OCI-LY3 (cell line): ENCODE measurements at regions not wholly inside any gene's neighbourhood (a gene's known extent, or its start where the extent isn't known, plus 50 kb on each side); places are given as distances from the start of the nearest gene placed in this dataset.

Source experiments
- H2AFZ ChIP-seq: fragments of 200-600, 300-600 bp; shearing (Covaris generic); 2 replicates; pipeline ENCODE4 v1.6.0; 2014; ENCODE audit warnings: antibody characterized with exemption, low read depth, low read length
- H3K27ac ChIP-seq: fragments of 200-600, 300-600 bp; sonication (generic); 2 replicates; pipeline ENCODE4 v1.5.1; 2014; ENCODE audit warnings: mild to moderate bottlenecking, low read length, moderate library complexity, mixed read lengths
- H3K27me3 ChIP-seq: fragments of 200-600, 300-600 bp; sonication (generic); 2 replicates; pipeline ENCODE4 v1.6.1; 2014; ENCODE audit warnings: low read depth, low read length, mixed read lengths
- H3K36me3 ChIP-seq: fragments of 200-600, 300-600 bp; sonication (generic); replicated peaks from 2 replicates; pipeline ENCODE3; 2014; ENCODE audit warnings: low read depth, low read length, mixed read lengths
- H3K4me1 ChIP-seq: fragments of 300-600, 200-600 bp; sonication (generic); 2 replicates; pipeline ENCODE4 v1.6.1; 2014; ENCODE audit warnings: low read length, mixed read lengths
- H3K4me2 ChIP-seq: fragments of 200-600, 300-600 bp; sonication (generic); 2 replicates; pipeline ENCODE4 v1.6.1; 2014; ENCODE audit warnings: low read length, mixed read lengths
- H3K4me3 ChIP-seq: fragments of 300-600, 200-600 bp; sonication (generic); 2 replicates; pipeline ENCODE4 v1.5.1; 2014; ENCODE audit warnings: antibody characterized with exemption, mild to moderate bottlenecking, low read length, moderate library complexity
- H3K79me2 ChIP-seq: fragments of 300-600, 200-600 bp; shearing (Covaris generic); 2 replicates; pipeline ENCODE4 v1.6.1; 2014; ENCODE audit warnings: mild to moderate bottlenecking, low read length, mixed read lengths
- H3K9ac ChIP-seq: fragments of 300-600, 200-600 bp; shearing (Covaris generic); 2 replicates; pipeline ENCODE4 v1.6.0; 2014; ENCODE audit warnings: mild to moderate bottlenecking, low read length, moderate library complexity
- H3K9me3 ChIP-seq: fragments of 200-600, 300-600 bp; shearing (Covaris generic); 2 replicates; pipeline ENCODE4 v1.6.1; 2014; ENCODE audit warnings: low read length, mixed read lengths; ENCODE audit not compliant: insufficient read depth
- H4K20me1 ChIP-seq: fragments of 200-600, 300-600 bp; sonication (generic); 2 replicates; pipeline ENCODE4 v1.6.1; 2016; ENCODE audit warnings: low read length, mixed read lengths; ENCODE audit not compliant: insufficient read depth
- CTCF ChIP-seq: fragments of 200-600, 300-600 bp; sonication (generic); IDR thresholded peaks from 2 replicates; pipeline ENCODE4 v1.5.1; 2014; ENCODE audit warnings: antibody characterized with exemption, low read length, low read depth
- EZH2phosphoT487 ChIP-seq: fragments of 200-600 bp; shearing (Covaris generic); IDR thresholded peaks from 2 replicates; pipeline ENCODE4 v1.6.1; 2018; ENCODE audit warnings: antibody characterized with exemption, mixed run types, low read depth

- Histone ChIP-seq H3K9me3 (no peaks in the 10 kb centered on the region), H3K9ac (no peak overlapping the region), H3K4me3 (no peak overlapping the region), H3K36me3 (no peaks in the 10 kb centered on the region), H3K4me2 (no peak overlapping the region), H2AFZ (no peak overlapping the region), H3K27me3 (no peaks in the 10 kb centered on the region), H3K4me1 (no peaks in the 10 kb centered on the region), H3K79me2 (no peaks in the 10 kb centered on the region), H3K27ac (no peak overlapping the region), H4K20me1 (no peaks in the 10 kb centered on the region)
- TF ChIP-seq EZH2phosphoT487 (no peak), CTCF (peak; percentile 47)
Observed at GRCh38 chr3:144585408-144585807, 613.8 kb downstream of the DIPK2A start.

- TF ChIP-seq EZH2phosphoT487 (no peak), CTCF (no peak)
- Histone ChIP-seq H3K27me3 (no peaks in the 10 kb centered on the region), H3K4me3 (no peak overlapping the region), H3K4me2 (no peak overlapping the region), H3K79me2 (no peaks in the 10 kb centered on the region), H4K20me1 (no peaks in the 10 kb centered on the region), H3K9me3 (no peaks in the 10 kb centered on the region), H3K27ac (no peak overlapping the region), H3K9ac (no peak overlapping the region), H3K36me3 (no peaks in the 10 kb centered on the region), H3K4me1 (no peaks in the 10 kb centered on the region), H2AFZ (no peak overlapping the region; the same call in 1 of the 2 replicates)
Observed at GRCh38 chr3:144585953-144586352, 614.3 kb downstream of the DIPK2A start.

- Histone ChIP-seq H3K27ac (no peak overlapping the region), H3K4me3 (no peak overlapping the region), H3K79me2 (no peaks in the 10 kb centered on the region), H2AFZ (no peak overlapping the region), H3K4me1 (no peaks in the 10 kb centered on the region), H3K9me3 (no peaks in the 10 kb centered on the region), H4K20me1 (no peaks in the 10 kb centered on the region), H3K9ac (no peak overlapping the region), H3K4me2 (no peak overlapping the region), H3K27me3 (no peaks in the 10 kb centered on the region), H3K36me3 (no peaks in the 10 kb centered on the region)
- TF ChIP-seq CTCF = no peak
- TF ChIP-seq EZH2phosphoT487 = no peak
Observed at GRCh38 chr3:144586382-144586781, 614.8 kb downstream of the DIPK2A start.

- Histone ChIP-seq H3K4me2 (no peak overlapping the region), H3K4me1 (0 out of 2 replicates have a peak, but pooled peaks cover 6% of the 10 kb centered on the region), H2AFZ (no peak overlapping the region), H3K79me2 (no peaks in the 10 kb centered on the region), H4K20me1 (no peaks in the 10 kb centered on the region), H3K9ac (no peak overlapping the region), H3K4me3 (no peak overlapping the region), H3K27me3 (no peaks in the 10 kb centered on the region), H3K9me3 (no peaks in the 10 kb centered on the region), H3K36me3 (no peaks in the 10 kb centered on the region), H3K27ac (no peak overlapping the region)
- TF ChIP-seq EZH2phosphoT487 = no peak
- TF ChIP-seq CTCF = no peak
Observed at GRCh38 chr3:144590854-144591253, 619.2 kb downstream of the DIPK2A start.
